ENCODE measurements at regions not wholly inside any gene's neighbourhood (a gene's known extent, or its start where the extent isn't known, plus 50 kb on each side); places are given as distances from the start of the nearest gene placed in this dataset.
"Not testable (repeated sequence)": the region's sequence is repeated elsewhere in the genome, so short reads cannot be mapped to it uniquely, and the experiment has no call there.

GRCh38 chr6:44049989-44050871, 77.0 kb downstream of the MRPL14 start:
- no peak for DNase-seq

GRCh38 chr6:44049163-44049988, 77.9 kb downstream of the MRPL14 start:
- DNase-seq: no peak

DNA sequence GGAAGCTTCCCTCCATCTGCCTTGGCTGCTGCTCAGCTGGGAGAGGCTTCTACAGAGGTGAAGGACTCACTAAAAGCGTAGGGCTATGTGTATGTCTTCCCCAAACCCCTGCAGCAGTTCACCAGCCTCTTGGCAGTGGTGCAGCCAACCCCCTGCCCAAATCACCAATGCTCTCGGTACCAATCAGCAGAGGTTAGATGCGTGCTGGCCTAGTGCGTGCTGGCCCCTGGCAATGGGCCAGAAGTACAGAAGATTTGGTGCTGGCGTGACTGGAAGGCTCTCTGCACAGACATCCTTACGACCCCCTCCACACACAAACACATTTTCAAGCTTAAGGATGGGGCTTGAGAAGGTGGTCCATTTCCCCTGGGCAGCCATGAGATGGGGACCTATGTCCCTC, 79.0 kb downstream of the MRPL14 start:
- no peak for DNase-seq

DNA sequence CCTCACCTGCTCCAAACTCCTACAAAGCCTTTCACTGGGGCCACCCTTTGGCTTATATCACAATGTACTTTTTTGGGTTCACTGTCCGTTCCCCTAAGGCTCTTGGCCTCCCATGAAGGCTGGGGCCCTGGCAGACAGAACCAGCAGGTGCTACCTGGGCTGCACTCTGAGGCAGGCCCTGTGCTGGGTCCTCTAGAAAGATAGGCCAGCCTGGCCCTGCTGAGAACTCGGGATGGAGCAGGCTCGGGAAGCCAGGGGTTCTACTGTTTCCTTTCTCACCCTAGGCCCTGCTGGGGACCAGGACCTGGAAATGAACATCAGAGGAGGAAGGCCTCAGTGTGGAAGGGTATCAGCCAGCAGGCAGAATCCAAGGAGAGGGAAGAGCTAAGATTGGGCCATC, 79.5 kb downstream of the MRPL14 start:
- DNase-seq: no peak

- no peak for DNase-seq
Observed at GRCh38 chr6:44047179-44047546, 80.1 kb downstream of the MRPL14 start.

DNA sequence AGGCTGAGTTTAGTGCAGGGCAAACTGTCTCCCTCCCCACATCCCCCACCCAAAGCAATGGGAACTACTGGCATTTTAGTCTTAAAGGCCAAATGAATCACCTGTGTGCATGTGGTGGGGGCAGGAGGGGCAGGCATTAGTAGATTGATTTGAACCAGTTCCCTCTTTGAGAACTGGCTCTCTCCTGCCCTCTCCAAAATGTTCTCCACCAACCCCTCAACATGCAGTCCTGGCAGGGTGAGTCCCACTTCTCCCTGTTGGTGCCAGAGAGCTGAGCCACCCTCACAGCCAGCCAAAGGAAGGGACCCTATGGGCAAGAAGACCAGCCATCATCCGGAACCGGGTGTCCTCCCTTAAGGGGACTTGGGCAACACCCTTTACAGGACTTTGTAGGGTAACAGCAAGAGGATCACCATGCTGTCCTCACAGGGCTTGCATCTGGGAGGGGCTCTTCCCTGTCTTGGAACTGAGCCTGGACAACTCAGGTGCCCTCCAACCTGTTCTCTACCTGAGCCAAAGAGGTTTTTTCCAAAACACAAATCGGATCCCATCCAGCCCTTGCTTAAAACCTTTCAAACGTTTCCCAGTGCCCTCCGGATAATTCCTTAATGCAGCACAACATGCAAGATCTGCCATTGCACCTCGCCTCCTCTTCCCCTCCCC, 80.6 kb downstream of the MRPL14 start:
- no peak for DNase-seq

DNA sequence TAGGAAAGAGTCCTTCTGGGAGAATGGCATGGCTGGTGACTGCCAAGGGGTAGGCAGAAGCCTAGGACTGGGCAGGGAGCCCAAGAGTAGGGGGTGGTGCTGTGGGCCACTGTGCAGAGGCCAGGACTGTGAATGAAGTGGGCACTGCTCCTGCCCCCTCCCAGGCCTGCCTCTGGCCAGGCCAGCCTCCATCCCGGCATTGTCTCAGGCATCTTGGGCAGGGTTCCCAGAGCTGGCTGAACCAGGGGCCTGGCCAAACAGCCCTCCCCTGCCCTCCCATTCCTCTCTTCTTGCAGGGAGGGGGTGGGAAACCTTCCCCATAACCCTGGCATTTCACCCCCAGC, 81.6 kb downstream of the MRPL14 start:
- DNase-seq: no peak

DNA sequence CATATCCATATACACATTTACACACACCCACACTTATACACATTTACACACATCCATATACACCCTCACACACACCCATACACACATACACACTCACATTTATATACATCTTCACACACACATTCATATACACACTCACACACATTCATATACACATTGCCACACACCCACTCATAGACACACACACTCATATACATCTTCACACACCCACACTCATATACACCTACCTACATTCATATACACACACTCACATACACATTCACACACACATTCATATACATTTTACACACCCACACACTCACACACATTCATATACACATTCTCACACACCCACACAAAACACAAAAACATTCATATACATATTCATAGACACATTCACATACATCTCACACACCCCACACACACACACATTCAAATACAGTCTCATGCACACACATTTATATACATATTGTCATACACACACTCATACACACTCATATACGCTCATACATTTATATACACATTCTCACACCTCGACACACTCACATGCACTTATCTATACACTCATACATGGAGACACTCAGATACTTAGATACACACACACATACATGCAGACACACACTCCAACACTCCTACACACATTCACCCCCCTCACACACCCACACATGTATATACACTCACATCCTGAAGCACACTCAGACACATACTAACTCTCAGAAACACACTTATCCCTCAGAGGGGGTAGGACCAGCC, 82.1 kb downstream of the MRPL14 start:
- DNase-seq: no peak

- no peak for DNase-seq
Observed at GRCh38 chr6:44044154-44044539, 83.1 kb downstream of the MRPL14 start.

GRCh38 chr6:44043479-44044153, 83.6 kb downstream of the MRPL14 start:
- no peak for DNase-seq

- DNase-seq: no peak
Observed at GRCh38 chr6:44042989-44043478, 84.2 kb downstream of the MRPL14 start.

DNA sequence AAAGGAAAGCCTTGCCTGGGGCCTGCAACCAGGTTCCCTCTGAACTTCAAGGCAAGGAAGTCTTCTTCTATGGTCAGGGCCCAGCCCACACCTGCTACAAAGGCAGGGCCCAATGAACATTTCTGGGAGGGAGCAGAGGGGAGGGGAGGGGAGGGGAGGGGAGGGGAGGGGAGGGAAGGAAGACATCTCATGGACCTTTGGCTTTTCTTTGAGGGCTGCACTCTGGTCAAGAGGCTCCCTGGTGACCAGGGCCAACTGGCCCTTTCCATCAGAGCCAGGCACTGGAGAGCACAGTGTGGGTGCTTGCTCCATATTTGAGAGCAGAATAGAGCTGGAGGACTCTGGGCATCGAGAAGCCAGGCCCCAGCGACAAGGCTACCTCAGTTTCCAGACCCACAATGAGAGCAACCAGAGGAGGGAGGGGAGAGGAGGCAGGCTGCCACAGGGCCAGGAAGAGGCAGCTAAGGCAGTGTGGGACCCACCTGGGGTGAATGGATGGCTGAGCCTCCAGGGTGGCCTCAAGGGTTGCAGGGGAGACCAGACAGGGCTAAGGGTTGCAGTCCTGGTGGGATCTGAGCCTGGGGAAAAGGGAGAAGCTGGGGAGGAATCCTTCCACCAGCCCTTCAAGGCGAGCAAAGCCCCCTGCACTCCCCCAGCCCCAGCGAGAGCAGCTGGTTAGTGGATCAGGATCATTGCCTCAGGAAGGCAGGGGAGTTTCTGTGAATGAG, 84.8 kb downstream of the MRPL14 start:
- no peak for DNase-seq

DNA sequence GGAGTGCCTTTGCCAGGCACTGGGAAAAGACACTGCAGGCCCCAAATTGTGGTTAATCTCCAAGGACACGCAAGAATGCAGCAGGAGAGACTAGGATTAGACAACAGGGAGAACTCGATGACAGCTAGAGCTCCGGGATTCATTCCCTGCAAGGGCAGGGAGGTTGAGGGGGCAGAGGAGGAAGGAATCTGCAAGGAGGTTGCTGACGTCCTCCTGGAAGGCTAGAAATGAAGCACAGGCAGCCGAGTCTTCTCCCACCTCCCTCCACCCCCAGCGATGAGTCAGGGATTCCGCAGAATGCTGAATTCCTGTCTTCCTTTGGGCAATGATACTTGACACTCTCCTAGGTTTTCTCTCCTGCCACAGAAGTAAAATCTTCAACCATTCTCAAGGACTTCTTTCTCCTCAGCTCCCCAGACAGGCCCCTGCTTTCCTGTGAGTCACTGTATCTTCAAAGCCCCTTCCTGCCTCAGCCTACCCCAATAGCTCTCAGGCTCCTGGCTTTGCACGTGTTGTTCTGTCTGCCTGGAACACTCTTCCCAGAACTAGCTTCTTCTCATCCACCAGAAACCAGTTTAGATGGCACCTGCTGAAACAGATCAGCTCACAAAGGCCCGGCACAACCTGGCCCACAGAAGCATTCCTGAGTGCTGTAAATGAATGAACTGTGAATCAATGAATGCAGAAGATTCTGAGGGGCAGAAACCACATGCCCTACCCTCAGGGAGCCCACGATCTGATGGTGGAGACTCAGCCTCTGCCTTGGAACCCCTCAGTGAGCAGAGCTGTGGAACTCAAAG, 85.6 kb downstream of the MRPL14 start:
- no peak for DNase-seq

- DNase-seq: no peak
Observed at GRCh38 chr6:44040786-44041185, 86.5 kb downstream of the MRPL14 start.

DNA sequence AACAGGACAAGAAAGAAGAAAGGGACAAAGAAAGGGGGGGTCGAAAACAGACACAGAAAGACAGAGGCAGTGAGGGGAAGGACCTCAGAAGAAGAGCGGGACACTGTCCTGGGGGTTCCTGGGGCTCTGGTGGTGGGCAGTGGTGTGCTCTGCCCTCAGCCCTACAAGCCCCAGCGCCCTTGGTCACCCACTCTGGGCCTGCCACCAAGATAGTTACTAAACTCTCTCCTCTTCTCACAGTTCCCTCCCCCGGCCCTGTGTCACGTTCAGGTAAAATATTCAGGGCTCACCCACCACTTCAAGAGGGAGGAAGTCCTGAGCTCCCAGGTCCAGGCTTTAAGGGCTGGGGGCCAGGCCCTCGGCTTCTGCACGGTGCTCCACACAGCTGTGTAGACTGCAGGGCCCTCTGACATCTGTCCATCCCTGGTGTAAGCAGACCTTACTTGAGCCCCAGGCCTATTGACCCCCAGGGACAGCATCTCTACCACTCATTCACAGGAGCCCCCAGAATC, 87.4 kb downstream of the MRPL14 start:
- DNase-seq: no peak

DNA sequence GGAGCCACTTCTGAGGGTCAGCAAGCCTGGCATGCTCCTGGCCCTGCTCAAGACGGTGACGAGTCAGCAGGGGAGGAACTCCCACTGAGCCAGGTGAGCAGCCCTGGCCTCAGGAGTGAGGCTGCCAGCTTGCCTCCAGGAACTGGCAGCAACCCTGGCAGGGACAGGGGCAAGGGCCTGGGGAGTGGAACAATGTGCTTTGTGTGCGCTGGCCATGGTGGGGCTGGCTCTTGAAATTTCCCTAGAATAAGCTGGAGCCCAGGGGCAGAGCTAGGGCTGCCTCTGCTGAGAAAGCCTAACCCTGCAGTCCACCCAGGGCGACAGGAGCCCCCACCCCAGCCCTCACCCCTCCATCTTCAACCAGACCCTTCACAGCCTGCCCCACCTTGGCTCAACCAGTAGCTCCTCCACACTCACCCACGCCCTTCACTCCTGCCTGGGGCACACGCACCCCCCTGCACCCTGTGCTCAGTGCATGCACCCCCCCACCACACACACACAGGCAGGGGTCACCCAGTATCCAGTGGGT, 88.0 kb downstream of the MRPL14 start:
- no peak for DNase-seq

GRCh38 chr6:44038543-44039065, 88.6 kb downstream of the MRPL14 start:
- DNase-seq: no peak

- DNase-seq: no peak
Observed at GRCh38 chr6:44037847-44038542, 89.3 kb downstream of the MRPL14 start.

DNA sequence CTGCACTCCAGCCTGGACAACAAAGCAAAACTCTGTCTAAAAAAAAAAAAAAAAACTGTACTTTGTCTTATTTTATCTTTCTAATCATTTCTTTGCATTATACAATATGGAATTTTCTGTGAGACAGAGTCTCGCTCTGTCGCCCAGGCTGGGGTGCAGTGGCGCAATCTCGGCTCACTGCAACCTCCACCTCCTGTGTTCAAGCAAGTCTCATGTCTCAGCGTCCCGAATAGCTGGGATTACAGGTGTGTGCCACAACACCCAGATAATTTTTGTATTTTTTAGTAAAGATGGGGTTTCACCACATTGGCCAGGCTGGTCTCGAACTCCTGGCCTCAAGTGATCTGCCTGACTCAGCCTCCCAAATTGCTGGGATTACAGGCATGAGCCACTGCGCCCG, 90.0 kb downstream of the MRPL14 start:
- not testable (repeated sequence) for DNase-seq
